ENCODE measurements at regions not wholly inside any gene's neighbourhood (a gene's known extent, or its start where the extent isn't known, plus 50 kb on each side); places are given as distances from the start of the nearest gene placed in this dataset.
"Not testable (repeated sequence)": the region's sequence is repeated elsewhere in the genome, so short reads cannot be mapped to it uniquely, and the experiment has no call there.

- H3K4me3 Mint-ChIP-seq; DNase-seq (ENCODE audit: low spot score in 2 of 2); H3K9me3 Mint-ChIP-seq; H3K27ac Mint-ChIP-seq; ATAC-seq; H3K36me3 Mint-ChIP-seq: not testable (repeated sequence)
- peaks cover 12% of the 10 kb centered on the region for H3K4me1 Mint-ChIP-seq
Observed at GRCh38 chr12:124218650-124219049, 76.2 kb upstream of the RFLNA start.

GRCh38 chr12:124222368-124223245 is 72.3 kb upstream of the RFLNA start:
- no peaks in the 10 kb centered on the region for H3K36me3 Mint-ChIP-seq
- DNase-seq (ENCODE audit: low spot score in 2 of 2) (no peak), ATAC-seq (no peak)
- H3K27ac Mint-ChIP-seq, result no peak overlapping the region
- H3K9me3 Mint-ChIP-seq, result no peaks in the 10 kb centered on the region
- H3K4me1 Mint-ChIP-seq, result peaks cover 19% of the 10 kb centered on the region
- H3K4me3 Mint-ChIP-seq, result no peak overlapping the region

GRCh38 chr12:124223733-124224138 is 71.2 kb upstream of the RFLNA start:
- DNase-seq (ENCODE audit: low spot score in 2 of 2); H3K27ac Mint-ChIP-seq; H3K36me3 Mint-ChIP-seq; H3K4me3 Mint-ChIP-seq; H3K9me3 Mint-ChIP-seq: not testable (repeated sequence)
- ATAC-seq, result peak; percentile 92
- H3K4me1 Mint-ChIP-seq, result peaks cover 19% of the 10 kb centered on the region

GRCh38 chr12:124224535-124225110 is 70.3 kb upstream of the RFLNA start:
- H3K36me3 Mint-ChIP-seq, result no peaks in the 10 kb centered on the region
- peaks cover 19% of the 10 kb centered on the region for H3K4me1 Mint-ChIP-seq
- H3K27ac Mint-ChIP-seq, result no peak overlapping the region
- ATAC-seq (no peak), DNase-seq (ENCODE audit: low spot score in 2 of 2) (no peak)
- no peak overlapping the region for H3K4me3 Mint-ChIP-seq
- no peaks in the 10 kb centered on the region for H3K9me3 Mint-ChIP-seq

GRCh38 chr12:124225730-124226129 is 69.2 kb upstream of the RFLNA start:
- no peak overlapping the region for H3K27ac Mint-ChIP-seq
- peaks cover 19% of the 10 kb centered on the region for H3K4me1 Mint-ChIP-seq
- H3K9me3 Mint-ChIP-seq, result no peaks in the 10 kb centered on the region
- no peak for DNase-seq (ENCODE audit: low spot score in 2 of 2)
- H3K36me3 Mint-ChIP-seq, result no peaks in the 10 kb centered on the region
- ATAC-seq, result no peak
- H3K4me3 Mint-ChIP-seq, result no peak overlapping the region

GRCh38 chr12:124227951-124228711 is 66.8 kb upstream of the RFLNA start:
- no peaks in the 10 kb centered on the region for H3K36me3 Mint-ChIP-seq
- no peak overlapping the region for H3K4me3 Mint-ChIP-seq
- H3K9me3 Mint-ChIP-seq, result peaks cover 5% of the 10 kb centered on the region
- DNase-seq (ENCODE audit: low spot score in 2 of 2), result no peak
- H3K27ac Mint-ChIP-seq, result no peak overlapping the region
- H3K4me1 Mint-ChIP-seq, result peaks cover 12% of the 10 kb centered on the region
- no peak for ATAC-seq

- no peaks in the 10 kb centered on the region for H3K36me3 Mint-ChIP-seq
- no peak overlapping the region for H3K4me3 Mint-ChIP-seq
- ATAC-seq (no peak), DNase-seq (ENCODE audit: low spot score in 2 of 2) (no peak)
- H3K9me3 Mint-ChIP-seq, result peaks cover 5% of the 10 kb centered on the region
- H3K27ac Mint-ChIP-seq, result no peak overlapping the region
- H3K4me1 Mint-ChIP-seq, result no peaks in the 10 kb centered on the region
Observed at GRCh38 chr12:124229520-124229919, 65.4 kb upstream of the RFLNA start.

- no peaks in the 10 kb centered on the region for H3K4me1 Mint-ChIP-seq
- no peak overlapping the region for H3K27ac Mint-ChIP-seq
- DNase-seq (ENCODE audit: low spot score in 2 of 2), result no peak
- ATAC-seq, result no peak
- no peaks in the 10 kb centered on the region for H3K36me3 Mint-ChIP-seq
- peaks cover 10% of the 10 kb centered on the region for H3K9me3 Mint-ChIP-seq
- H3K4me3 Mint-ChIP-seq, result no peak overlapping the region
Observed at GRCh38 chr12:124230117-124230757, 64.7 kb upstream of the RFLNA start.

GRCh38 chr12:124230789-124231188 is 64.1 kb upstream of the RFLNA start:
- Mint-ChIP-seq H3K4me1 (no peaks in the 10 kb centered on the region), H3K4me3 (no peak overlapping the region), H3K27ac (no peak overlapping the region), H3K9me3 (peaks cover 10% of the 10 kb centered on the region), H3K36me3 (no peaks in the 10 kb centered on the region)
- ATAC-seq (no peak), DNase-seq (ENCODE audit: low spot score in 2 of 2) (no peak)

GRCh38 chr12:124231980-124232653 is 62.8 kb upstream of the RFLNA start:
- H3K36me3 Mint-ChIP-seq, result no peaks in the 10 kb centered on the region
- H3K4me1 Mint-ChIP-seq, result no peaks in the 10 kb centered on the region
- H3K4me3 Mint-ChIP-seq, result no peak overlapping the region
- no peak overlapping the region for H3K27ac Mint-ChIP-seq
- ATAC-seq (no peak), DNase-seq (ENCODE audit: low spot score in 2 of 2) (no peak)
- peaks cover 10% of the 10 kb centered on the region for H3K9me3 Mint-ChIP-seq

- no peak overlapping the region for H3K27ac Mint-ChIP-seq
- no peaks in the 10 kb centered on the region for H3K36me3 Mint-ChIP-seq
- H3K4me1 Mint-ChIP-seq, result no peaks in the 10 kb centered on the region
- H3K9me3 Mint-ChIP-seq, result peaks cover 10% of the 10 kb centered on the region
- DNase-seq (ENCODE audit: low spot score in 2 of 2) (no peak), ATAC-seq (no peak)
- H3K4me3 Mint-ChIP-seq, result no peak overlapping the region
Observed at GRCh38 chr12:124232654-124232987, 62.3 kb upstream of the RFLNA start.

- Mint-ChIP-seq H3K4me1 (no peaks in the 10 kb centered on the region), H3K4me3 (no peak overlapping the region), H3K27ac (no peak overlapping the region), H3K36me3 (no peaks in the 10 kb centered on the region), H3K9me3 (peaks cover 10% of the 10 kb centered on the region)
- DNase-seq (ENCODE audit: low spot score in 2 of 2) (no peak), ATAC-seq (no peak)
Observed at GRCh38 chr12:124233041-124233796, 61.7 kb upstream of the RFLNA start.

- no peaks in the 10 kb centered on the region for H3K4me1 Mint-ChIP-seq
Observed at GRCh38 chr12:124233846-124234640, 60.9 kb upstream of the RFLNA start.

GRCh38 chr12:124236625-124237031 is 58.3 kb upstream of the RFLNA start:
- Mint-ChIP-seq H3K36me3 (no peaks in the 10 kb centered on the region), H3K4me3 (no peak overlapping the region), H3K9me3 (peaks cover 5% of the 10 kb centered on the region), H3K27ac (no peak overlapping the region), H3K4me1 (no peaks in the 10 kb centered on the region)
- ATAC-seq, result no peak
- no peak for DNase-seq (ENCODE audit: low spot score in 2 of 2)

More at GRCh38 chr12:124233846-124234640, 60.9 kb upstream of the RFLNA start:
- no peak for ATAC-seq
- H3K4me3 Mint-ChIP-seq, result no peak overlapping the region
- DNase-seq (ENCODE audit: low spot score in 2 of 2), result no peak
- no peak overlapping the region for H3K27ac Mint-ChIP-seq
- H3K36me3 Mint-ChIP-seq, result no peaks in the 10 kb centered on the region
- H3K9me3 Mint-ChIP-seq, result peaks cover 10% of the 10 kb centered on the region
